ENCODE measurements at regions not wholly inside any gene's neighbourhood (a gene's known extent, or its start where the extent isn't known, plus 50 kb on each side); places are given as distances from the start of the nearest gene placed in this dataset.
A peak's percentile ranks its signal among the peaks of the same experiment; 100 is the strongest.

DNA sequence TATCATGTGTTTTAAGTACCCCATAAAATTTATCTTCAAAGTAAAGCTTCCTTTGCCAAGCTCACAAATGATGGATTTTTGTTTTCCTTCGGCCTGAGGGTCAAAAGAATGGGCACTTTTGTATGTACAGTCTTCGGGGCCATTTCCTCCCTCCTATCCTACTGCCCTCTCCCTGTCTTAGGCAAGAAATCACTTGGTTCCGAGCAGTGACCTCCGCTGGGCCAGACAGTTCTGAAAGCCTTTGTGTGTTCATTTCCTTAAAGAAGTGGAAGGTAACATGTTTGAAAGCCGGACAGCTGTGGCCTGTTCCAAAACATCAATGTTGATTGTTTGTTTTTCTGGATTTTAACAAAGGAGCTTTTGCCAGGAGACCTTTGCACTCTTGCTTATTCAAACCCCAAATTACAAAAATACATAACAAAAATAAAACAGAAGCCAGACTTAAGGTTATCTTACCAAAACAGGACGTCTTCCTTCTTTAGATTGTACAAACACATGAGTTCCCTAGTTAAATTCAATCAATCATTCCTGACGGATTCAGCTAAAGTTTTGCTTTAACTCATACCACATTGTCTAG lies 110.6 kb upstream of the LIMCH1 start:
- Histone ChIP-seq H3K9me3 (no peaks in the 10 kb centered on the region), H3K4me3 (no peak overlapping the region), H3K36me3 (no peaks in the 10 kb centered on the region), H3K4me1 (replicated peaks) (peaks cover 7% of the 10 kb centered on the region), H3K27ac (peak overlapping the region in 1 of 2 donors; percentile 37), H3K27me3 (replicated peaks; ENCODE audit: insufficient read depth) (no peaks in the 10 kb centered on the region)
- intact Hi-C loops (cut with DNase I) = loop anchor here (5.0 kb wide), 2 partner anchors 65 to 185 kb away; no protein-coding TSS in a partner anchor
- no peak for DNase-seq (ENCODE audit: low spot score)
- 33% methylated on average over 7 of the region's 7 CpGs for WGBS
- no peak for TF ChIP-seq POLR2A (IDR thresholded peaks at IDR 0.05)
- no peak for TF ChIP-seq POLR2AphosphoS5 (IDR thresholded peaks at IDR 0.05)
- TF ChIP-seq, protein P1, sequence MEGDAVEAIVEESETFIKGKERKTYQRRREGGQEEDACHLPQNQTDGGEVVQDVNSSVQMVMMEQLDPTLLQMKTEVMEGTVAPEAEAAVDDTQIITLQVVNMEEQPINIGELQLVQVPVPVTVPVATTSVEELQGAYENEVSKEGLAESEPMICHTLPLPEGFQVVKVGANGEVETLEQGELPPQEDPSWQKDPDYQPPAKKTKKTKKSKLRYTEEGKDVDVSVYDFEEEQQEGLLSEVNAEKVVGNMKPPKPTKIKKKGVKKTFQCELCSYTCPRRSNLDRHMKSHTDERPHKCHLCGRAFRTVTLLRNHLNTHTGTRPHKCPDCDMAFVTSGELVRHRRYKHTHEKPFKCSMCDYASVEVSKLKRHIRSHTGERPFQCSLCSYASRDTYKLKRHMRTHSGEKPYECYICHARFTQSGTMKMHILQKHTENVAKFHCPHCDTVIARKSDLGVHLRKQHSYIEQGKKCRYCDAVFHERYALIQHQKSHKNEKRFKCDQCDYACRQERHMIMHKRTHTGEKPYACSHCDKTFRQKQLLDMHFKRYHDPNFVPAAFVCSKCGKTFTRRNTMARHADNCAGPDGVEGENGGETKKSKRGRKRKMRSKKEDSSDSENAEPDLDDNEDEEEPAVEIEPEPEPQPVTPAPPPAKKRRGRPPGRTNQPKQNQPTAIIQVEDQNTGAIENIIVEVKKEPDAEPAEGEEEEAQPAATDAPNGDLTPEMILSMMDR (IDR thresholded peaks at IDR 0.05) = no peak

DNA sequence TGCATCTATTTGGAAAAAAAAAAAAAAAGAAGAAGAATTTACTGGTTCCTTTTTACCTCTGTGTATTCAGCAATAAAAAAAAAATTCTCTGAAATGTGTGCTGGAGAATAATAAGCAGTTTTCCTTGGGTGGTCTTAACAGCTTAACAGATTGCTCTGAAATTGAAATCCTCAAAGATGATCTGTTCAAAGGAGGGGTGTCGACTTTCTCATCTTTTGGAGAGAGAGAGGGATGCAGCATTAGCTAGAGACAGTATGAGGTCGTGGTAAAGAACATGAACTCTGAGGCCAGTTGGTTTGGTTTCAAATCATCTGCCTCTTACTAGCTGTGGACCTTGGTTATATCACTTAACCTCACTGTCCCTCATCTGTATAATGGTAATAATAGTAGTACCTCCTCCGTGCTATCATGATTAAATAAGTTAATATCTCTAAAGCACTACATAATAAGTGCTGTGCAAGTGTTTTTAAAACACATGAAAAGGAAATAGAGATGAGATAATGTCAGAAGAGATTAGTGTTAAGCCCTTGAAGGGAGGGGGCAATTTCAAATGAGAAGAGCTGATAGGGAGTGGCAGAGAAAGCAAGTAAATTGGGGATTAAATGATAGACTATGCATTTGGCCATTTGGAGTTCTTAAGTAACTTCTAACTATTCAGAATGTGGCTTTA lies 109.9 kb upstream of the LIMCH1 start:
- H3K4me1 ChIP-seq (replicated peaks) = peaks cover 7% of the 10 kb centered on the region
- peak overlapping the region in 1 of 2 donors; percentile 34 for H3K27ac ChIP-seq

DNA sequence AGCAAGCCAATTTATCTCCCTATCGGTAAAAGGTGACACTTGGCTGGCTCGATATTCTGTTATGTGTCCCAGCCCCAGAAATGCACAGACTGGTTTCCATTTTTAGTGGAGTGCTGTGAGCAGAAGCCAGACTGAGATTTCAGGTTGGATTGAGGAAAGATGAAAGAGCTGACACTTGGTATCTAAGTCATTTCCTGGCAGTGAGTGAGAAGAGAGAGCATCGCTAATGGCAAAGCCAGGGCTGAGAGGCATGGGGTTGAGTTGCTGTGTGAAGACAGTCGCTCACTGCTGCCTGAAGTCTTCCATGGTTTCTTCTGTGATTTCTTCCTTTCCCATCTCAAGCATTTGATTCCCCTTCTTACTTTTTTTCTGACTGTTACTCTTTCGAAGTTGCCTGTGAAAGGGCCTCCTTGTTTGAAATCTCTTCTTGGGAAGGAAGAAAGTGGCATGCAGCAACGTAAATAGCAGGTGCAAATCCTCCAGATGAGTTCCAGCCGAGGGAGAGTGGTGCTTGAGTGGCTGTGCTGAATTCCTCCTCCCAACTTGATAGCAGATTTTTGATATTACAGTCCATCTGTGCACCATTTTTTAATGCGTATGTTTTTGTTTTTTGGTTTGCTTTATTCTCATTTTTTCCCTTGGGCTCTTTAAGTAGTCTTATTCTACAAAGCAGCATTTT lies 109.2 kb upstream of the LIMCH1 start:
- Histone ChIP-seq H3K27ac (peak overlapping the region in 1 of 2 donors; percentile 34), H3K27me3 (replicated peaks; ENCODE audit: insufficient read depth) (no peaks in the 10 kb centered on the region), H3K36me3 (no peaks in the 10 kb centered on the region), H3K4me3 (no peak overlapping the region), H3K4me1 (replicated peaks) (peaks cover 7% of the 10 kb centered on the region), H3K9me3 (no peaks in the 10 kb centered on the region)
- 56% methylated on average over 8 of the region's 8 CpGs for WGBS
- no peak for DNase-seq (ENCODE audit: low spot score)
- no peak for TF ChIP-seq POLR2AphosphoS5 (IDR thresholded peaks at IDR 0.05)
- no peak for TF ChIP-seq POLR2A (IDR thresholded peaks at IDR 0.05)
- TF ChIP-seq, protein P1 (IDR thresholded peaks at IDR 0.05) = no peak
- intact Hi-C loops (cut with DNase I) = loop anchor here (5.0 kb wide), 2 partner anchors 66 to 184 kb away; no protein-coding TSS in a partner anchor

More for the DNA sequence above, 109.9 kb upstream of the LIMCH1 start:
- WGBS = 70% methylated on average over 3 of the region's 3 CpGs
- Histone ChIP-seq H3K9me3 (no peaks in the 10 kb centered on the region), H3K36me3 (no peaks in the 10 kb centered on the region), H3K27me3 (replicated peaks; ENCODE audit: insufficient read depth) (no peaks in the 10 kb centered on the region), H3K4me3 (no peak overlapping the region)
- TF ChIP-seq POLR2A (IDR thresholded peaks at IDR 0.05) = no peak
- no peak for TF ChIP-seq POLR2AphosphoS5 (IDR thresholded peaks at IDR 0.05)
- TF ChIP-seq, protein P1 (IDR thresholded peaks at IDR 0.05) = no peak
- intact Hi-C loops (cut with DNase I) = loop anchor here (5.0 kb wide), 2 partner anchors 66 to 184 kb away; no protein-coding TSS in a partner anchor
- no peak for DNase-seq (ENCODE audit: low spot score)

DNA sequence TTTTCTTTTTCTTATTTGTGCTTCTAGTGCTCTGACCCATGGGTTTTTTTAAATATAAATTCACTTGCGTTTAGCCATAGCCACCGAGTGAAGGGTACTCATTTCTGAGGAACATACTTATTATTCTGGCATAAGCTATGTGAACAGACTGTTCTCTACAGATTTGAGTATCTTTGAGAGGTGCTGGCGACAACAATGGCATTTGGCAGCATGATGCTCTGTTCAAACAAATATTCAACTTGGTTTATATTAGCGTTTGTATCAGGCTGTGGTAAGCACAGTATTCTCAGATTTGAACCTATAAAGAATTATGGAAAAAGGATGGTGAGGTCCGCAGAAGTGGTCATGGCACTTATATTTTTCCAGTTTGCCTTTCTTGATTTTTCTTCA lies 108.7 kb upstream of the LIMCH1 start:
- 33% methylated on average over 5 of the region's 5 CpGs for WGBS
- TF ChIP-seq, protein P1 (IDR thresholded peaks at IDR 0.05) = no peak
- peak; percentile 34 for TF ChIP-seq POLR2AphosphoS5 (IDR thresholded peaks at IDR 0.05)
- TF ChIP-seq POLR2A (IDR thresholded peaks at IDR 0.05) = no peak
- no peak overlapping the region for H3K4me3 ChIP-seq
- no peaks in the 10 kb centered on the region for H3K36me3 ChIP-seq
- intact Hi-C loops (cut with DNase I) = loop anchor here (5.0 kb wide), 2 partner anchors 67 to 183 kb away; no protein-coding TSS in a partner anchor
- H3K27ac ChIP-seq = peak overlapping the region in 1 of 2 donors; percentile 34
- peak; percentile 42 for DNase-seq (ENCODE audit: low spot score)
- no peaks in the 10 kb centered on the region for H3K27me3 ChIP-seq (replicated peaks; ENCODE audit: insufficient read depth)
- H3K4me1 ChIP-seq (replicated peaks) = peaks cover 7% of the 10 kb centered on the region
- H3K9me3 ChIP-seq = no peaks in the 10 kb centered on the region

Data from prostate gland (tissue), 2 donors.